ENCODE measurements at regions not wholly inside any gene's neighbourhood (a gene's known extent, or its start where the extent isn't known, plus 50 kb on each side); places are given as distances from the start of the nearest gene placed in this dataset.
"Not testable (repeated sequence)": the region's sequence is repeated elsewhere in the genome, so short reads cannot be mapped to it uniquely, and the experiment has no call there.

GRCh38 chr3:20547361-20548269 is 361.6 kb upstream of the SGO1 start:
- H3K4me1 ChIP-seq (ENCODE audit: control insufficient read depth, insufficient read depth, low read length); H3K4me3 ChIP-seq; intact Hi-C loops (cut with micrococcal nuclease; ENCODE audit: unreplicated experiment); H3K9me3 ChIP-seq (replicated peaks; ENCODE audit: control insufficient read depth, insufficient read depth, low read length); ATAC-seq; FAIRE-seq; SMC1A ChIA-PET (ENCODE audit: uncharacterized antibody, unreplicated experiment); H3K27me3 ChIP-seq (replicated peaks in 1 of 2; ENCODE audit: control insufficient read depth in 2 of 2, insufficient read depth in 2 of 2, low read length in 1 of 2); H3K27ac ChIP-seq (ENCODE audit: control insufficient read depth, insufficient read depth); in situ Hi-C loops (cut with MboI); BruUV-seq (replicated peaks); H3K9ac ChIP-seq (ENCODE audit: control insufficient read depth, insufficient read depth, low read length); H2AFZ ChIP-seq (ENCODE audit: control insufficient read depth, low read depth, low read length); H4K20me1 ChIP-seq (ENCODE audit: control insufficient read depth, insufficient read depth); H3K79me2 ChIP-seq (ENCODE audit: control insufficient read depth, insufficient read depth, low read length); H3K36me3 ChIP-seq (ENCODE audit: control insufficient read depth in 2 of 2, insufficient read depth in 2 of 2, low read length in 1 of 2); DNase-seq (ENCODE audit: low read depth, low spot score); POLR2A ChIA-PET; H3K4me2 ChIP-seq (ENCODE audit: control insufficient read depth, insufficient read depth); RAD21 ChIA-PET (ENCODE audit: unreplicated experiment); CTCF ChIA-PET: not testable (repeated sequence)
- 75% methylated on average over 27 of the region's 35 CpGs for WGBS (ENCODE audit: insufficient coverage, insufficient replicate concordance, low lambda C conversion rate, missing lambda C conversion rate)

- SMC1A ChIA-PET (ENCODE audit: uncharacterized antibody, unreplicated experiment) = no interaction called here
- RAD21 ChIA-PET (ENCODE audit: unreplicated experiment) = no interaction called here
- Histone ChIP-seq H3K79me2 (ENCODE audit: control insufficient read depth, insufficient read depth, low read length) (no peaks in the 10 kb centered on the region), H3K27ac (ENCODE audit: control insufficient read depth, insufficient read depth) (no peak overlapping the region), H3K27me3 (replicated peaks in 1 of 2; ENCODE audit: control insufficient read depth in 2 of 2, insufficient read depth in 2 of 2, low read length in 1 of 2) (no peaks in the 10 kb centered on the region), H3K4me1 (ENCODE audit: control insufficient read depth, insufficient read depth, low read length) (no peaks in the 10 kb centered on the region), H2AFZ (ENCODE audit: control insufficient read depth, low read depth, low read length) (no peak overlapping the region), H3K4me3 (no peak overlapping the region), H3K4me2 (ENCODE audit: control insufficient read depth, insufficient read depth) (no peak overlapping the region), H3K36me3 (ENCODE audit: control insufficient read depth in 2 of 2, insufficient read depth in 2 of 2, low read length in 1 of 2) (no peaks in the 10 kb centered on the region), H4K20me1 (ENCODE audit: control insufficient read depth, insufficient read depth) (no peaks in the 10 kb centered on the region), H3K9ac (ENCODE audit: control insufficient read depth, insufficient read depth, low read length) (no peak overlapping the region), H3K9me3 (replicated peaks; ENCODE audit: control insufficient read depth, insufficient read depth, low read length) (no peaks in the 10 kb centered on the region)
- no peak for ATAC-seq
- BruUV-seq (replicated peaks) = no TSS peak
- in situ Hi-C loops (cut with MboI) = no loop called here
- CTCF ChIA-PET = no interaction called here
- intact Hi-C loops (cut with micrococcal nuclease; ENCODE audit: unreplicated experiment) = no loop called here
- no peak for FAIRE-seq
- DNase-seq (ENCODE audit: low read depth, low spot score) = no peak
- 9% methylated on average over 3 of the region's 3 CpGs for whole genome bisulfite sequencing (ENCODE audit: insufficient coverage, insufficient replicate concordance, low lambda C conversion rate, missing lambda C conversion rate)
- POLR2A ChIA-PET = no interaction called here
- TF ChIP-seq SMAD1 (IDR thresholded peaks at IDR 0.05; ENCODE audit: low read depth, partially characterized antibody) (no peak), NFYB (IDR thresholded peaks at IDR 0.05; ENCODE audit: insufficient read depth, low read depth, low read length) (no peak), USF1 (IDR thresholded peaks at IDR 0.05; ENCODE audit: borderline replicate concordance, extremely low read length, insufficient read depth, low read depth, low read length) (no peak), IKZF1 (conservative IDR thresholded peaks at IDR 0.05) (no peak), YBX1 (IDR thresholded peaks at IDR 0.05) (no peak), CHD2 (IDR thresholded peaks at IDR 0.05; ENCODE audit: borderline replicate concordance, low read depth, low read length) (no peak)
- TF ChIP-seq, protein P1, sequence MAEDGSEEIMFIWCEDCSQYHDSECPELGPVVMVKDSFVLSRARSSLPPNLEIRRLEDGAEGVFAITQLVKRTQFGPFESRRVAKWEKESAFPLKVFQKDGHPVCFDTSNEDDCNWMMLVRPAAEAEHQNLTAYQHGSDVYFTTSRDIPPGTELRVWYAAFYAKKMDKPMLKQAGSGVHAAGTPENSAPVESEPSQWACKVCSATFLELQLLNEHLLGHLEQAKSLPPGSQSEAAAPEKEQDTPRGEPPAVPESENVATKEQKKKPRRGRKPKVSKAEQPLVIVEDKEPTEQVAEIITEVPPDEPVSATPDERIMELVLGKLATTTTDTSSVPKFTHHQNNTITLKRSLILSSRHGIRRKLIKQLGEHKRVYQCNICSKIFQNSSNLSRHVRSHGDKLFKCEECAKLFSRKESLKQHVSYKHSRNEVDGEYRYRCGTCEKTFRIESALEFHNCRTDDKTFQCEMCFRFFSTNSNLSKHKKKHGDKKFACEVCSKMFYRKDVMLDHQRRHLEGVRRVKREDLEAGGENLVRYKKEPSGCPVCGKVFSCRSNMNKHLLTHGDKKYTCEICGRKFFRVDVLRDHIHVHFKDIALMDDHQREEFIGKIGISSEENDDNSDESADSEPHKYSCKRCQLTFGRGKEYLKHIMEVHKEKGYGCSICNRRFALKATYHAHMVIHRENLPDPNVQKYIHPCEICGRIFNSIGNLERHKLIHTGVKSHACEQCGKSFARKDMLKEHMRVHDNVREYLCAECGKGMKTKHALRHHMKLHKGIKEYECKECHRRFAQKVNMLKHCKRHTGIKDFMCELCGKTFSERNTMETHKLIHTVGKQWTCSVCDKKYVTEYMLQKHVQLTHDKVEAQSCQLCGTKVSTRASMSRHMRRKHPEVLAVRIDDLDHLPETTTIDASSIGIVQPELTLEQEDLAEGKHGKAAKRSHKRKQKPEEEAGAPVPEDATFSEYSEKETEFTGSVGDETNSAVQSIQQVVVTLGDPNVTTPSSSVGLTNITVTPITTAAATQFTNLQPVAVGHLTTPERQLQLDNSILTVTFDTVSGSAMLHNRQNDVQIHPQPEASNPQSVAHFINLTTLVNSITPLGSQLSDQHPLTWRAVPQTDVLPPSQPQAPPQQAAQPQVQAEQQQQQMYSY (CRISPR knock-in tag; IDR thresholded peaks at IDR 0.05) = no peak
- TF ChIP-seq, protein P2, sequence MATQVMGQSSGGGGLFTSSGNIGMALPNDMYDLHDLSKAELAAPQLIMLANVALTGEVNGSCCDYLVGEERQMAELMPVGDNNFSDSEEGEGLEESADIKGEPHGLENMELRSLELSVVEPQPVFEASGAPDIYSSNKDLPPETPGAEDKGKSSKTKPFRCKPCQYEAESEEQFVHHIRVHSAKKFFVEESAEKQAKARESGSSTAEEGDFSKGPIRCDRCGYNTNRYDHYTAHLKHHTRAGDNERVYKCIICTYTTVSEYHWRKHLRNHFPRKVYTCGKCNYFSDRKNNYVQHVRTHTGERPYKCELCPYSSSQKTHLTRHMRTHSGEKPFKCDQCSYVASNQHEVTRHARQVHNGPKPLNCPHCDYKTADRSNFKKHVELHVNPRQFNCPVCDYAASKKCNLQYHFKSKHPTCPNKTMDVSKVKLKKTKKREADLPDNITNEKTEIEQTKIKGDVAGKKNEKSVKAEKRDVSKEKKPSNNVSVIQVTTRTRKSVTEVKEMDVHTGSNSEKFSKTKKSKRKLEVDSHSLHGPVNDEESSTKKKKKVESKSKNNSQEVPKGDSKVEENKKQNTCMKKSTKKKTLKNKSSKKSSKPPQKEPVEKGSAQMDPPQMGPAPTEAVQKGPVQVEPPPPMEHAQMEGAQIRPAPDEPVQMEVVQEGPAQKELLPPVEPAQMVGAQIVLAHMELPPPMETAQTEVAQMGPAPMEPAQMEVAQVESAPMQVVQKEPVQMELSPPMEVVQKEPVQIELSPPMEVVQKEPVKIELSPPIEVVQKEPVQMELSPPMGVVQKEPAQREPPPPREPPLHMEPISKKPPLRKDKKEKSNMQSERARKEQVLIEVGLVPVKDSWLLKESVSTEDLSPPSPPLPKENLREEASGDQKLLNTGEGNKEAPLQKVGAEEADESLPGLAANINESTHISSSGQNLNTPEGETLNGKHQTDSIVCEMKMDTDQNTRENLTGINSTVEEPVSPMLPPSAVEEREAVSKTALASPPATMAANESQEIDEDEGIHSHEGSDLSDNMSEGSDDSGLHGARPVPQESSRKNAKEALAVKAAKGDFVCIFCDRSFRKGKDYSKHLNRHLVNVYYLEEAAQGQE (IDR thresholded peaks at IDR 0.05; ENCODE audit: low read depth, low read length) = no peak
Measured at GRCh38 chr3:20546636-20547035, 360.6 kb upstream of the SGO1 start.
